ENCODE measurements at regions not wholly inside any gene's neighbourhood (a gene's known extent, or its start where the extent isn't known, plus 50 kb on each side); places are given as distances from the start of the nearest gene placed in this dataset.
A peak's percentile ranks its signal among the peaks of the same experiment; 100 is the strongest.
"Not testable (repeated sequence)": the region's sequence is repeated elsewhere in the genome, so short reads cannot be mapped to it uniquely, and the experiment has no call there.

- 80% methylated on average over 6 of the region's 6 CpGs for WGBS, 2 donors
- no peak for TF ChIP-seq CTCF (IDR thresholded peaks at IDR 0.05; ENCODE audit: control extremely low read depth, extremely low read depth)
- ATAC-seq (ENCODE audit: insufficient read depth, low FRiP score) (no peak), DNase-seq (no peak)
- Histone ChIP-seq H3K36me3 (ENCODE audit: control insufficient read depth in 4 of 4, insufficient read depth in 4 of 4, low read length in 4 of 4) (no peaks in the 10 kb centered on the region), H3K9ac (ENCODE audit: insufficient read depth in 1 of 2, low read length in 2 of 2) (no peak overlapping the region), H3K4me3 (no peak overlapping the region), H3K4me1 (ENCODE audit: control insufficient read depth in 5 of 5, insufficient read depth in 5 of 5, low read length in 5 of 5) (no peaks in the 10 kb centered on the region), H3K27me3 (ENCODE audit: control insufficient read depth in 3 of 3, insufficient read depth in 3 of 3, low read length in 2 of 3) (no peaks in the 10 kb centered on the region), H3K27ac (ENCODE audit: low read depth in 1 of 2, low read length in 1 of 2) (no peak overlapping the region), H3K9me3 (ENCODE audit: control insufficient read depth in 4 of 4, insufficient read depth in 3 of 4, low read length in 3 of 4) (peaks cover 0 to 4% (median 0%) of the 10 kb centered on the region in 4 donors)
Observed at GRCh38 chr5:171720086-171720485, 65.5 kb upstream of the SMIM23 start.

GRCh38 chr5:171721464-171721863 is 64.2 kb upstream of the SMIM23 start:
- H3K27ac ChIP-seq (ENCODE audit: low read depth in 1 of 2, low read length in 1 of 2): no peak overlapping the region
- no peaks in the 10 kb centered on the region for H3K4me1 ChIP-seq (ENCODE audit: control insufficient read depth in 5 of 5, insufficient read depth in 5 of 5, low read length in 5 of 5)
- DNase-seq (no peak), ATAC-seq (ENCODE audit: insufficient read depth, low FRiP score) (no peak)
- H3K9me3 ChIP-seq (ENCODE audit: control insufficient read depth in 4 of 4, insufficient read depth in 3 of 4, low read length in 3 of 4): peaks cover 0 to 4% (median 0%) of the 10 kb centered on the region in 4 donors
- H3K9ac ChIP-seq (ENCODE audit: insufficient read depth in 1 of 2, low read length in 2 of 2): no peak overlapping the region
- TF ChIP-seq CTCF (IDR thresholded peaks at IDR 0.05; ENCODE audit: control extremely low read depth, extremely low read depth): no peak
- H3K4me3 ChIP-seq: no peak overlapping the region
- no peaks in the 10 kb centered on the region for H3K27me3 ChIP-seq (ENCODE audit: control insufficient read depth in 3 of 3, insufficient read depth in 3 of 3, low read length in 2 of 3)
- 16 to 26% methylated on average over 5 of the region's 5 CpGs for WGBS, 2 donors
- H3K36me3 ChIP-seq (ENCODE audit: control insufficient read depth in 4 of 4, insufficient read depth in 4 of 4, low read length in 4 of 4): no peaks in the 10 kb centered on the region

- WGBS, 2 donors: 74 to 86% methylated on average over 15 of the region's 15 CpGs
- Histone ChIP-seq H3K36me3 (ENCODE audit: control insufficient read depth in 4 of 4, insufficient read depth in 4 of 4, low read length in 4 of 4) (no peaks in the 10 kb centered on the region), H3K9ac (ENCODE audit: insufficient read depth in 1 of 2, low read length in 2 of 2) (no peak overlapping the region), H3K9me3 (ENCODE audit: control insufficient read depth in 4 of 4, insufficient read depth in 3 of 4, low read length in 3 of 4) (peaks cover 0 to 4% (median 2%) of the 10 kb centered on the region in 4 donors), H3K4me3 (no peak overlapping the region), H3K4me1 (ENCODE audit: control insufficient read depth in 5 of 5, insufficient read depth in 5 of 5, low read length in 5 of 5) (no peaks in the 10 kb centered on the region), H3K27ac (ENCODE audit: low read depth in 1 of 2, low read length in 1 of 2) (no peak overlapping the region), H3K27me3 (ENCODE audit: control insufficient read depth in 3 of 3, insufficient read depth in 3 of 3, low read length in 2 of 3) (no peaks in the 10 kb centered on the region)
- ATAC-seq (ENCODE audit: insufficient read depth, low FRiP score) (no peak), DNase-seq (peak in 2 of 3 donors; percentile 29 to 44)
- TF ChIP-seq CTCF (IDR thresholded peaks at IDR 0.05; ENCODE audit: control extremely low read depth, extremely low read depth): no peak
Observed at GRCh38 chr5:171724468-171725204, 61.0 kb upstream of the SMIM23 start.

- WGBS, 2 donors: 65 to 86% methylated on average over 3 of the region's 3 CpGs
- DNase-seq (no peak), ATAC-seq (ENCODE audit: insufficient read depth, low FRiP score) (no peak)
- Histone ChIP-seq H3K9me3 (ENCODE audit: control insufficient read depth in 4 of 4, insufficient read depth in 3 of 4, low read length in 3 of 4) (peaks cover 0 to 4% (median 2%) of the 10 kb centered on the region in 4 donors), H3K4me1 (ENCODE audit: control insufficient read depth in 5 of 5, insufficient read depth in 5 of 5, low read length in 5 of 5) (no peaks in the 10 kb centered on the region), H3K36me3 (ENCODE audit: control insufficient read depth in 4 of 4, insufficient read depth in 4 of 4, low read length in 4 of 4) (no peaks in the 10 kb centered on the region), H3K27ac (ENCODE audit: low read depth in 1 of 2, low read length in 1 of 2) (no peak overlapping the region), H3K4me3 (no peak overlapping the region), H3K9ac (ENCODE audit: insufficient read depth in 1 of 2, low read length in 2 of 2) (no peak overlapping the region), H3K27me3 (ENCODE audit: control insufficient read depth in 3 of 3, insufficient read depth in 3 of 3, low read length in 2 of 3) (no peaks in the 10 kb centered on the region)
- TF ChIP-seq CTCF (IDR thresholded peaks at IDR 0.05; ENCODE audit: control extremely low read depth, extremely low read depth): no peak
Observed at GRCh38 chr5:171725205-171725601, 60.4 kb upstream of the SMIM23 start.

GRCh38 chr5:171726819-171727218 is 58.8 kb upstream of the SMIM23 start:
- not testable (repeated sequence) for H3K9me3 ChIP-seq (ENCODE audit: control insufficient read depth in 4 of 4, insufficient read depth in 3 of 4, low read length in 3 of 4); H3K4me1 ChIP-seq (ENCODE audit: control insufficient read depth in 5 of 5, insufficient read depth in 5 of 5, low read length in 5 of 5); ATAC-seq (ENCODE audit: insufficient read depth, low FRiP score); DNase-seq; H3K36me3 ChIP-seq (ENCODE audit: control insufficient read depth in 4 of 4, insufficient read depth in 4 of 4, low read length in 4 of 4); H3K27me3 ChIP-seq (ENCODE audit: control insufficient read depth in 3 of 3, insufficient read depth in 3 of 3, low read length in 2 of 3); H3K9ac ChIP-seq (ENCODE audit: insufficient read depth in 1 of 2, low read length in 2 of 2); H3K4me3 ChIP-seq
- peak overlapping the region in 1 of 2 donors; percentile 10 for H3K27ac ChIP-seq (ENCODE audit: low read depth in 1 of 2, low read length in 1 of 2)
- 91 to 98% methylated on average over 2 of the region's 2 CpGs for WGBS, 2 donors

Measured in lung (tissue), 11 donors.